Right lobe of liver (tissue), 6 donors: ENCODE measurements at regions not wholly inside any gene's neighbourhood (a gene's known extent, or its start where the extent isn't known, plus 50 kb on each side); places are given as distances from the start of the nearest gene placed in this dataset.

Experiments
- ATAC-seq, 4 donors: fragments of 200-7000 bp; cut with Tn5 transposase; one replicate each; pipeline ENCODE4 v1.9.1; 2020; ENCODE audit warnings: mild to moderate bottlenecking in 4 of 4, moderate library complexity in 4 of 4
- DNase-seq, 3 donors: peaks; one replicate each; pipeline ENCODE4 v3.0.0-alpha.2; 2020
- H3K27ac ChIP-seq, 3 donors: fragments of 200-600 bp; one replicate each; pipeline ENCODE4 v1.8.0; 2022
- H3K27me3 ChIP-seq, 2 donors: fragments of 200-600 bp; one replicate each; pipeline ENCODE4 v1.8.0; 2022
- H3K36me3 ChIP-seq, 4 donors: fragments of 200-600 bp; sonication (generic) in 1 of 4; one replicate each; pipeline versions ENCODE4 v1.5.1 to v1.8.0; 2017 to 2022; ENCODE audit warnings: control low read depth in 1 of 4
- H3K4me1 ChIP-seq, 4 donors: fragments of 200-600 bp; sonication (generic) in 1 of 4; one replicate each; pipeline versions ENCODE4 v1.5.1 to v1.8.0; 2017 to 2022; ENCODE audit warnings: control low read depth in 1 of 4
- H3K4me3 ChIP-seq, 3 donors: fragments of 200-600 bp; one replicate each; pipeline ENCODE4 v1.8.0; 2022
- H3K9me3 ChIP-seq, 4 donors: fragments of 200-600 bp; sonication (generic) in 1 of 4; one replicate each; pipeline versions ENCODE4 v1.5.1 to v1.8.0; 2017 to 2022; ENCODE audit warnings: control low read depth in 1 of 4
- CTCF ChIP-seq, 4 donors: fragments of 200-600 bp in 3 of 4; fragments of 450-650 bp in 1 of 4; IDR thresholded peaks; one replicate each; pipeline versions ENCODE4 v1.5.1 to v1.8.0; 2016 to 2022; ENCODE audit warnings: antibody characterized with exemption in 4 of 4, mild to moderate bottlenecking in 2 of 4
- POLR2A ChIP-seq: fragments of 450-650 bp; IDR thresholded peaks from one replicate; pipeline ENCODE4 v1.6.1; 2017; ENCODE audit warnings: antibody characterized with exemption, mild to moderate bottlenecking
- WGBS: methylation state at CpG from one replicate; pipeline ENCODE4 v1.1.6; 2018; ENCODE audit warnings: low coverage, low lambda C conversion rate; ENCODE audit not compliant: insufficient coverage; ENCODE audit errors: missing lambda C conversion rate; 5-methylcytosine and 5-hydroxymethylcytosine counted together
- intact Hi-C, 2 donors: fragments of 100-400 bp; cut with DNase I; formaldehyde crosslinking; loops; one replicate each; pipeline versions ENCODE4 v1.11.2 to v1.14.1; 2022
- donor health status: DM: no; HTN: yes; CAD: no.
- donor health status: DM: no; HTN: no; CAD: no.
- donor health status: DM: no; HTN: no; CAD: no.
- donor health status: DM: no; HTN: yes; CAD: no.
- donor health status: DM: no; HTN: yes; CAD: no.

GRCh38 chr18:8479789-8480188 lies 129.4 kb upstream of the RAB12 start:
- Histone ChIP-seq H3K27ac (no peak overlapping the region), H3K4me3 (no peak overlapping the region), H3K4me1 (no peaks in the 10 kb centered on the region), H3K9me3 (no peaks in the 10 kb centered on the region), H3K27me3 (no peaks in the 10 kb centered on the region), H3K36me3 (no peaks in the 10 kb centered on the region)
- ATAC-seq: no peak
- whole genome bisulfite sequencing: 73% methylated on average over 13 of the region's 15 CpGs
- no peak for DNase-seq
- TF ChIP-seq CTCF (IDR thresholded peaks at IDR 0.05): no peak
- no peak for TF ChIP-seq POLR2A
- intact Hi-C loops: loop anchor here in 1 of 2 donors (5.0 kb wide), 1 partner anchor 1207 kb away; no protein-coding TSS in a partner anchor

- Histone ChIP-seq H3K27me3 (no peaks in the 10 kb centered on the region), H3K4me3 (no peak overlapping the region), H3K9me3 (no peaks in the 10 kb centered on the region), H3K36me3 (no peaks in the 10 kb centered on the region), H3K27ac (no peak overlapping the region), H3K4me1 (no peaks in the 10 kb centered on the region)
- DNase-seq: peak in 1 of 3 donors; percentile 47
- WGBS: 37% methylated on average over 14 of the region's 16 CpGs
- peak; percentile 76 to 92 (median 82) for ATAC-seq
- TF ChIP-seq POLR2A: no peak
- TF ChIP-seq CTCF (IDR thresholded peaks at IDR 0.05): peak; percentile 52 to 61 (median 57)
- intact Hi-C loops: loop anchor here in 1 of 2 donors (5.0 kb wide), 1 partner anchor 1208 kb away; no protein-coding TSS in a partner anchor
These were observed 128.5 kb upstream of the RAB12 start for GRCh38 chr18:8480506-8481328.

- ATAC-seq: no peak
- no peak for DNase-seq
- H3K27ac ChIP-seq: no peak overlapping the region
- H3K36me3 ChIP-seq: no peaks in the 10 kb centered on the region
- WGBS: 73% methylated on average over 4 of the region's 9 CpGs
- no peaks in the 10 kb centered on the region for H3K4me1 ChIP-seq
- H3K27me3 ChIP-seq: no peaks in the 10 kb centered on the region
- TF ChIP-seq CTCF (IDR thresholded peaks at IDR 0.05): no peak
- TF ChIP-seq POLR2A: no peak
- intact Hi-C loops: loop anchor here in 1 of 2 donors (5.0 kb wide), 1 partner anchor 1213 kb away; no protein-coding TSS in a partner anchor
- no peak overlapping the region for H3K4me3 ChIP-seq
- H3K9me3 ChIP-seq: no peaks in the 10 kb centered on the region
These were observed 124.3 kb upstream of the RAB12 start for GRCh38 chr18:8484951-8485350.

- 83% methylated on average over 1 of the region's 5 CpGs for WGBS
These were observed 119.5 kb upstream of the RAB12 start for GRCh38 chr18:8489761-8490160.

More at GRCh38 chr18:8489761-8490160, 119.5 kb upstream of the RAB12 start:
- H3K4me1 ChIP-seq: no peaks in the 10 kb centered on the region
- no peaks in the 10 kb centered on the region for H3K36me3 ChIP-seq
- ATAC-seq (no peak), DNase-seq (no peak)
- intact Hi-C loops: no loop called here
- no peak overlapping the region for H3K4me3 ChIP-seq
- H3K27ac ChIP-seq: no peak overlapping the region
- no peaks in the 10 kb centered on the region for H3K27me3 ChIP-seq
- TF ChIP-seq CTCF (IDR thresholded peaks at IDR 0.05) (no peak), POLR2A (no peak)
- H3K9me3 ChIP-seq: no peaks in the 10 kb centered on the region
